ENCODE measurements at regions not wholly inside any gene's neighbourhood (a gene's known extent, or its start where the extent isn't known, plus 50 kb on each side); places are given as distances from the start of the nearest gene placed in this dataset.

DNA sequence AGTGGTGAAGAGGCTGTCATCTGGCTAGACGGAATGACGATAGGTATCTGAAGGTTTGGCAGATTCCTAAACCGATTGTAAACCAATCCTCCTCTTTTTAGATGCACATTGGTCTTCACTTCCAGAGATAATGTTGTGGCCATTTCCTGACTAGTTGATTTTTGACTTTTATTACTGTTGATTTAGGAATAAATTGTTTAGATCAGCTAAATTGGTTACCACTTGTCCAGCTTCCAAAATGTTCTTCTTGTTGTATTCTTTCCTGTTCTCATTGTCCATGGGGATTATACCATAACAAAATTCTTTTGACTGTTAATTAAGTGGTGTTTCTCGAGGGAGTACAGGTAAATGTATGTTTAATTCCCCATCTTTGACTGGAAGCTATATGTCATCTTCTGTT is 119.7 kb downstream of the MACROH2A1 start:
- Histone ChIP-seq H3K27me3 (replicated peaks; ENCODE audit: control insufficient read depth, insufficient read depth, low read length, poor library complexity, severe bottlenecking) (no peaks in the 10 kb centered on the region), H3K4me3 (ENCODE audit: insufficient read depth, low read depth, low read length, poor library complexity, severe bottlenecking) (no peak overlapping the region), H3K27ac (ENCODE audit: insufficient read depth, low read length, poor library complexity, severe bottlenecking) (no peak overlapping the region), H3K4me1 (ENCODE audit: control insufficient read depth, insufficient read depth, low read length, poor library complexity, severe bottlenecking) (no peaks in the 10 kb centered on the region), H3K9me3 (ENCODE audit: control insufficient read depth, low read length) (no peaks in the 10 kb centered on the region), H3K36me3 (ENCODE audit: control insufficient read depth, insufficient read depth, low read length) (no peaks in the 10 kb centered on the region)
- DNase-seq, result no peak

DNA sequence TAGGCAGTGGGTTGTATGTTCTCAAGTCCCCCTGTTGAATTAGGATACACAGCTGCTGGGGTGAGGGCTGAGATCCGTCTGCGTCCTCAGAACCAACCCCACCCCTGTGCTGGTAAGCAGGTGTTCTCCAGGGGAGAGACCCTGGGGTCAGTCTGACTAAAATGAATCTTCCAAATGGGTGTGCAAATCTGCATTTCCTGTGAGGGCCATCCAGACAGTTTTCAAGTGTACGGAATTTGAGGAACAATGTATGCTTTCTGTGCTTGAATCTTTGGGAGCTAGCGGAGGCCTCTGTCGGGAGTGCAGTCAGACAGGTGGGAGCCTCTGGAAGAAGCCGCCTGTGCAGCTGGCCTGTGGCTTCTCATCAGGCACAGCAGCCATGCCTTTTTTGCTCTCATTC is 122.9 kb downstream of the MACROH2A1 start:
- Histone ChIP-seq H3K27me3 (replicated peaks; ENCODE audit: control insufficient read depth, insufficient read depth, low read length, poor library complexity, severe bottlenecking) (no peaks in the 10 kb centered on the region), H3K4me1 (ENCODE audit: control insufficient read depth, insufficient read depth, low read length, poor library complexity, severe bottlenecking) (no peaks in the 10 kb centered on the region), H3K9me3 (ENCODE audit: control insufficient read depth, low read length) (no peaks in the 10 kb centered on the region), H3K27ac (ENCODE audit: insufficient read depth, low read length, poor library complexity, severe bottlenecking) (no peak overlapping the region), H3K36me3 (ENCODE audit: control insufficient read depth, insufficient read depth, low read length) (no peaks in the 10 kb centered on the region), H3K4me3 (ENCODE audit: insufficient read depth, low read depth, low read length, poor library complexity, severe bottlenecking) (no peak overlapping the region)
- no peak for DNase-seq

DNA sequence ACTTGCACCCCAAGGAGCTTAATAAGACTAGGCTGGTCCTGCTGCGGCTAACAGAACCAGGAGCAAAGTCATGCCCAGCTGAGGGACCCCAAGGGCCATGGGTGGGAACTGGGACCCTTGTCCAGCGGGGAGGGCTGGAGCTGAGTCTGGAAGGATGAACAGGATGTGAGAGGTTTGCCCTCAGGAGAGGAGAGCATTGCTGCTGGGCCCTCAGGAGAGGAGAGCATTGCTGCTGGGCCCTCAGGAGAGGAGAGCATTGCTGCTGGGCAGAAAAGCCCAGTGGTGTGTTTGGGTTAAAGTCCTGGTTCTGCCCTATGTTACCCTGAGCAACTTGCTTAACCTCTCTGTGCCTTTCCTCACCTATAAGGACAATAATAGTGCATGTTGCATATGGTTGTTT is 125.8 kb downstream of the MACROH2A1 start:
- no peak overlapping the region for H3K4me3 ChIP-seq (ENCODE audit: insufficient read depth, low read depth, low read length, poor library complexity, severe bottlenecking)
- no peaks in the 10 kb centered on the region for H3K36me3 ChIP-seq (ENCODE audit: control insufficient read depth, insufficient read depth, low read length)
- no peaks in the 10 kb centered on the region for H3K27me3 ChIP-seq (replicated peaks; ENCODE audit: control insufficient read depth, insufficient read depth, low read length, poor library complexity, severe bottlenecking)
- no peaks in the 10 kb centered on the region for H3K4me1 ChIP-seq (ENCODE audit: control insufficient read depth, insufficient read depth, low read length, poor library complexity, severe bottlenecking)
- H3K27ac ChIP-seq (ENCODE audit: insufficient read depth, low read length, poor library complexity, severe bottlenecking), result no peak overlapping the region
- H3K9me3 ChIP-seq (ENCODE audit: control insufficient read depth, low read length), result no peaks in the 10 kb centered on the region
- DNase-seq, result no peak

DNA sequence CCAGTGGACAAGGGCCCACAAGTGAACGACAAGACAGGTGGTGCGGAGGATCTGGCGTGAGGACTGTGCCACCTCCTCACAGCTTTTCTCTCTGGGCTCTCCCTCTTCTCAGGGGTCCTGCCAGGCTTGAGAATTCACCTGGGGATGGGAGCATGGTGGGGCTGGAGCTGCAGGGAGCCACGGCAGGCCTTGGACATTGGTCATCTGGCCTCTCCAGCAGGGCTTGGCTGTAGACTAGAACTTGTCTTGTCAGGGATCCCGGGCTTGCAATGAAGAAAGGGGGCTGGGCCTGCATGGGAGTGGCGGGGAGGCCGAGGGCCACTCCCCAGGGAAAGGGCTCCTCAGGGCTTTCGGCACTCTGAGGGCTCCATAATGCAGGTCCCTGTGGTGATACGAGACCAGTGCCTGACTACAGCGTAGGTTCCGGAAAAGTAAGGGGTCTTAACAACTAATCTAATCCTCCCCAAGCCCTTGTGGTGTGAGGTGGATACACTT is 126.7 kb downstream of the MACROH2A1 start:
- no peak overlapping the region for H3K27ac ChIP-seq (ENCODE audit: insufficient read depth, low read length, poor library complexity, severe bottlenecking)
- no peak overlapping the region for H3K4me3 ChIP-seq (ENCODE audit: insufficient read depth, low read depth, low read length, poor library complexity, severe bottlenecking)
- H3K9me3 ChIP-seq (ENCODE audit: control insufficient read depth, low read length), result no peaks in the 10 kb centered on the region
- no peaks in the 10 kb centered on the region for H3K36me3 ChIP-seq (ENCODE audit: control insufficient read depth, insufficient read depth, low read length)
- H3K4me1 ChIP-seq (ENCODE audit: control insufficient read depth, insufficient read depth, low read length, poor library complexity, severe bottlenecking), result no peaks in the 10 kb centered on the region
- no peaks in the 10 kb centered on the region for H3K27me3 ChIP-seq (replicated peaks; ENCODE audit: control insufficient read depth, insufficient read depth, low read length, poor library complexity, severe bottlenecking)
- no peak for DNase-seq

DNA sequence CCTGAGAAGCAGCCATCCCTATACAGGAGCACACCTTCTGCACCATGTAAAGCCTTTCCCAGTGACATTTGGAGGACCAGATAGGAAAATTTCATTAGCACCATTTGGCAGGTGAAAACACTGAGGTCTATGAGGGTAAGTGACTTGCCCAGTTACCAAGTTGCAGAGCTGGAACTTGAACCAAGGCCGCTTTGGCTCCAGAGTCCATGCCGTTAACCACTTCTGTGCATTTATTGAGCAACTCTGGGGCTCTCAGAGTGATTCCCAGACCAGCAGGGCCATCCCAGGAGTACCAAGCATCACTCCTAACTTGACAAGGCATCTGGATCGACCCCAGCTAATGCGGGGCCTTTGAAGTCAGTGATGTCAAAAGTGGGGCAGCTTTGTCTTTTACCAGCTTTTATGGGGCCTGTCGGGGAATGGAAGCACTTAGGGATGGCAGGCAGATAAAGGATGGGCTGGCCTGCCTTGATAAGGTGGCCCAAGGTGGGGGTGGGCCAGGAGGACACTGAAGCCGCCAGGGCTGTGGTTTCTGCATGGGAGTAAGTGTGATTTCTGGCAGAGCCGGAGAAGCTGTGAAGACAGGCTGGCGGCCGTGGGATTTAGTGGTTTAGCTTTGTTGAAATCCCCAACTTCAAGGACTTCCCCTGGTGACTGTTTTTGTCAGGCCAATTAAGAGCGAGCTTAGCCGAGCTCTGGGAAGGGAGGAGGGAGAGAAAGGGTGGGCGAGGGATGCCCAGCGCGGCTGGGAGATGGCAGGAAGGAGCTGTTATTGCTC is 127.3 kb downstream of the MACROH2A1 start:
- no peak overlapping the region for H3K4me3 ChIP-seq (ENCODE audit: insufficient read depth, low read depth, low read length, poor library complexity, severe bottlenecking)
- no peaks in the 10 kb centered on the region for H3K4me1 ChIP-seq (ENCODE audit: control insufficient read depth, insufficient read depth, low read length, poor library complexity, severe bottlenecking)
- H3K27ac ChIP-seq (ENCODE audit: insufficient read depth, low read length, poor library complexity, severe bottlenecking), result no peak overlapping the region
- no peak for DNase-seq
- H3K27me3 ChIP-seq (replicated peaks; ENCODE audit: control insufficient read depth, insufficient read depth, low read length, poor library complexity, severe bottlenecking), result no peaks in the 10 kb centered on the region
- H3K36me3 ChIP-seq (ENCODE audit: control insufficient read depth, insufficient read depth, low read length), result no peaks in the 10 kb centered on the region
- no peaks in the 10 kb centered on the region for H3K9me3 ChIP-seq (ENCODE audit: control insufficient read depth, low read length)

DNA sequence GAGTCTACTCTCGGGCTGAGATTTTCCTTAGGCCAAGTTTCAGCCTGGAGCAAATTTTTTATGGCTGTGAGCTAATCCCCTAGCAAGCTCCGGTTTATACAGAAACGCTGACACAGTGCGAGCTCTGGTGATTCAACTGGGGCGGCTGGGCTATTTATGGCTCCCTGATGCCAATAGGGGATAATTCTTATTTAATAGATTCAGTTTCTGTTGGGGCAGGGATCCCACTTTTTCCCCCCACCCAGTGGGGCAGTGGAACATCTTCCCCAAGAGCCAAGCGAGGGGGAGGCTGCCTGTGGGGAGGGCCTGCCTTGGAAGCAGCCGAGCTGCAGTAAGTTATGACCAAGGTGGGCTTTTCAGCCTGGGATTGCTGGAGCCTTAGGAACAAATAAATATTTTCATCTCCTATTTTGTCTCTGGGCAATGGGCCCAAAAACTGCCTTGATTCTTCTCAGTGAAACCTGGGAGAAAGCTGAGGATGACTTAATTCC is 129.1 kb downstream of the MACROH2A1 start:
- H3K27me3 ChIP-seq (replicated peaks; ENCODE audit: control insufficient read depth, insufficient read depth, low read length, poor library complexity, severe bottlenecking), result no peaks in the 10 kb centered on the region
- DNase-seq, result no peak
- no peak overlapping the region for H3K4me3 ChIP-seq (ENCODE audit: insufficient read depth, low read depth, low read length, poor library complexity, severe bottlenecking)
- H3K27ac ChIP-seq (ENCODE audit: insufficient read depth, low read length, poor library complexity, severe bottlenecking), result no peak overlapping the region
- H3K4me1 ChIP-seq (ENCODE audit: control insufficient read depth, insufficient read depth, low read length, poor library complexity, severe bottlenecking), result no peaks in the 10 kb centered on the region
- no peaks in the 10 kb centered on the region for H3K9me3 ChIP-seq (ENCODE audit: control insufficient read depth, low read length)
- H3K36me3 ChIP-seq (ENCODE audit: control insufficient read depth, insufficient read depth, low read length), result no peaks in the 10 kb centered on the region

DNA sequence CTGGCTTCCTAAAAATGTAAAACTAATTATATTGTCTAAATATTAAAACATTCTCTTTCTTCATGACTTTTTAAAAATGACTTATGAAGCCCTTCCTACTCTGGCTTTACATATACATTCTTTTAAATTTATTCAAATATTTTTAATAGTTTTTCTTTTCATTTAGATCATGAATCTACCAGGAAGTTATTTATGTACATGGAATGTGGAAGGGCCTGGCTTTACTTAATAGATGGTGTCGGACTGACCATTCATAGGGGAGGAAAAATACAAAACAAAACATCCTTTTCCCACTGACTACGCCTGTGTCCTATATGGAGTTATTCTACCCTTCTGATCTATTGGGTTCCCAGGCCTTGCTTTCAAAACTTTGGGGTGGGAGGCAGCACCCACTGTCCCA is 129.8 kb downstream of the MACROH2A1 start:
- no peaks in the 10 kb centered on the region for H3K9me3 ChIP-seq (ENCODE audit: control insufficient read depth, low read length)
- no peaks in the 10 kb centered on the region for H3K36me3 ChIP-seq (ENCODE audit: control insufficient read depth, insufficient read depth, low read length)
- no peak for DNase-seq
- no peak overlapping the region for H3K4me3 ChIP-seq (ENCODE audit: insufficient read depth, low read depth, low read length, poor library complexity, severe bottlenecking)
- H3K27ac ChIP-seq (ENCODE audit: insufficient read depth, low read length, poor library complexity, severe bottlenecking), result no peak overlapping the region
- H3K4me1 ChIP-seq (ENCODE audit: control insufficient read depth, insufficient read depth, low read length, poor library complexity, severe bottlenecking), result no peaks in the 10 kb centered on the region
- H3K27me3 ChIP-seq (replicated peaks; ENCODE audit: control insufficient read depth, insufficient read depth, low read length, poor library complexity, severe bottlenecking), result no peaks in the 10 kb centered on the region

DNA sequence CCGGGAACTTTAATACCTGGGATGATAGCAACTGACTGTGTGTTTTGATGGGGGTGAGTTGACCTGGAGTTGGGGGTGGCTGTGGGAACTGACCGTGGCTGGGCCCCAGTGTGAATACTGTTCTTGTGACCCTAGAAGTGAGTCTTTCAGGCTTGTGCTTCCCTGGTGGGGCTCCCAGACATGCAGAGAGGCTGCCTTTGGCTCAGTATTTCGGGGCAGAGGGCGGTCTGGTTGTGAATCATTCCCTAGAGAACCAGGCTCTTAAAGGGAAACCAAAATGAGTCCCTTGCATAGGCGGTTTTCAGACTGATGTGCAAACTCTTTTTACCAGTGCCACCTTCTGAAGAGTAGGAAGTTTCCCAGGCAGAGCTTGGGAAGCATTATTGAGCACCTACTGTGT is 132.1 kb downstream of the MACROH2A1 start:
- no peaks in the 10 kb centered on the region for H3K27me3 ChIP-seq (replicated peaks; ENCODE audit: control insufficient read depth, insufficient read depth, low read length, poor library complexity, severe bottlenecking)
- H3K27ac ChIP-seq (ENCODE audit: insufficient read depth, low read length, poor library complexity, severe bottlenecking), result no peak overlapping the region
- no peak overlapping the region for H3K4me3 ChIP-seq (ENCODE audit: insufficient read depth, low read depth, low read length, poor library complexity, severe bottlenecking)
- no peaks in the 10 kb centered on the region for H3K9me3 ChIP-seq (ENCODE audit: control insufficient read depth, low read length)
- no peak for DNase-seq
- H3K36me3 ChIP-seq (ENCODE audit: control insufficient read depth, insufficient read depth, low read length), result no peaks in the 10 kb centered on the region
- no peaks in the 10 kb centered on the region for H3K4me1 ChIP-seq (ENCODE audit: control insufficient read depth, insufficient read depth, low read length, poor library complexity, severe bottlenecking)

DNA sequence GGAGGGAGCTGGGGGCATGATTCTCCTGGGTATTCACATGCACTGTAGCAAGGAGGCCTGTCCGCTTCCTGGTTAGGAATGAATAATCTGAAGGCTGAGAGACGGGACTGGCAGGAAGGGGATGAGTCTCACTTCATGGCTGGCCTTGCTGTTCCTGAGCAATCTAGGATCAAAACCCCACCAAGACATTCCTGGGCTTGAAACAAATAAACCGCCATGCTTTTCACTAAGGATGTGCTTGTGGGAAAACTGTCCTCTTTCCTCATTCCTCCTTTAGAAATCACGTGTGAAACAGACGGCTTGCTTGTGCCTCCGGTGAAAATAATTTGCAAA is 132.8 kb downstream of the MACROH2A1 start:
- Histone ChIP-seq H3K27me3 (replicated peaks; ENCODE audit: control insufficient read depth, insufficient read depth, low read length, poor library complexity, severe bottlenecking) (no peaks in the 10 kb centered on the region), H3K4me1 (ENCODE audit: control insufficient read depth, insufficient read depth, low read length, poor library complexity, severe bottlenecking) (no peaks in the 10 kb centered on the region), H3K36me3 (ENCODE audit: control insufficient read depth, insufficient read depth, low read length) (no peaks in the 10 kb centered on the region), H3K4me3 (ENCODE audit: insufficient read depth, low read depth, low read length, poor library complexity, severe bottlenecking) (no peak overlapping the region), H3K27ac (ENCODE audit: insufficient read depth, low read length, poor library complexity, severe bottlenecking) (no peak overlapping the region), H3K9me3 (ENCODE audit: control insufficient read depth, low read length) (no peaks in the 10 kb centered on the region)
- no peak for DNase-seq

DNA sequence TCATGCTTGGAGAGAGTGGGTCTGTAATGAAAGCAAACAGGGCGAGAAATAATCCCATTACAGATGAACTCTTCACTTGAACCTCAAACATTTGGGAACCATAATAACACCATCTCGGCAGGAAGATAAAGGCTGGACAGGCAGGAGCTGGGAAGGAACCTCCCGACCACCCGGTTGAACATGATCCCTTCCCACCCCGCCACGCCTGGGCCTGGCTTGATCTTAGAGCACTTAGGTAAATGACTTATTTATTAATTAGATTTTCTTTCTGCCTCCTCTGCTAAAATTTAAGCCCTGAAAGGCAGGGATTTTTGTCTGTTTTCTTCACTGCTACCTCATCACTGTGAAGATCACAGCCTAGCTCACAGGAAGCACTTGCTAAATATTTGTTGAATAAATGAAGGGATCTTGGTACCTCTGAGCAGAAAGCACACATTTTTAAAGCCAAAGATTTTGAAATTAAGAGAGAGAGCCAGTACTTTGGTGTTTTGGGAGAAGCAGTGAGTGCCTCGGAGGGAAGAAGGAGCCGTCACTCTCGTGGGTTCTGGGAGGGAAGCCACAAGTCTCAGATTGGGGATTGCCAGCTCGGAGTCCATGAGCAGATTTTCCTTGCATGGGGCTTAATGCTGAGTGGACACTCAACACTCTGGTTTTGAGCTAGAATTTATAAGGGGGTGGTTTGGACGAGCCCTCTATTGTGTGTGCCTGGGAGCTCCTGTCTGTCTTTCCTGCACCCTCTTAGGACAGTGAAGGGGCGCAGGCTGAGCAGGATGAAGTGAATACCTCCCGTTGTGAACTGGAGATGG is 133.3 kb downstream of the MACROH2A1 start:
- Histone ChIP-seq H3K27ac (ENCODE audit: insufficient read depth, low read length, poor library complexity, severe bottlenecking) (no peak overlapping the region), H3K4me1 (ENCODE audit: control insufficient read depth, insufficient read depth, low read length, poor library complexity, severe bottlenecking) (no peaks in the 10 kb centered on the region), H3K4me3 (ENCODE audit: insufficient read depth, low read depth, low read length, poor library complexity, severe bottlenecking) (no peak overlapping the region), H3K9me3 (ENCODE audit: control insufficient read depth, low read length) (no peaks in the 10 kb centered on the region), H3K36me3 (ENCODE audit: control insufficient read depth, insufficient read depth, low read length) (no peaks in the 10 kb centered on the region), H3K27me3 (replicated peaks; ENCODE audit: control insufficient read depth, insufficient read depth, low read length, poor library complexity, severe bottlenecking) (no peaks in the 10 kb centered on the region)
- no peak for DNase-seq
